ENCODE measurements at regions not wholly inside any gene's neighbourhood (a gene's known extent, or its start where the extent isn't known, plus 50 kb on each side); places are given as distances from the start of the nearest gene placed in this dataset.
"Not testable (repeated sequence)": the region's sequence is repeated elsewhere in the genome, so short reads cannot be mapped to it uniquely, and the experiment has no call there.

DNA sequence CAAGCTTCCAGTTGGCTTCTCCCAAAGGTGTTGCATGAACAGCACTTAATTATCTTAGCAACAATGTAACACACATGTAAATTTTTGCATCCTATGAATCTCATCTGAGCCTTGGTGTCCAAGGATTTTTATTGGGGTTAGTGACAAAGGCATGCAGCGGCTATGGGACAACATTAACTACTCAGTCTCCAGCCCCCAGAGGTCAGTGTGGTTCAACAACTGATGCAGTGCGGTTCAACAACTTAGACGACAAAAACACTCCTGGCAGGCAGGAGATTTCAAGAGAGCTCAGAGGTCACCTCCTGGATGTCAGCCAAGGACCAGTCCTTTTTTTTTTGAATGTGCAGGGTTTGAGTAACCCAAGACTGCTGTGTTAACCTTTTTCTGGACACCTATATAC is 77.5 kb upstream of the HMCN1 start:
- no peak overlapping the region for H3K9ac ChIP-seq (ENCODE audit: low read length)
- no peaks in the 10 kb centered on the region for H3K27me3 ChIP-seq (ENCODE audit: control insufficient read depth, insufficient read depth, low read length)
- H3K4me3 ChIP-seq (ENCODE audit: low read length), result no peak overlapping the region
- no peaks in the 10 kb centered on the region for H3K4me1 ChIP-seq (ENCODE audit: control insufficient read depth, low read depth, low read length)
- H3K27ac ChIP-seq (ENCODE audit: low read length), result no peak overlapping the region
- no peaks in the 10 kb centered on the region for H3K36me3 ChIP-seq (ENCODE audit: control insufficient read depth, low read depth, low read length)
- no peaks in the 10 kb centered on the region for H3K9me3 ChIP-seq (ENCODE audit: control insufficient read depth, low read depth, low read length)

DNA sequence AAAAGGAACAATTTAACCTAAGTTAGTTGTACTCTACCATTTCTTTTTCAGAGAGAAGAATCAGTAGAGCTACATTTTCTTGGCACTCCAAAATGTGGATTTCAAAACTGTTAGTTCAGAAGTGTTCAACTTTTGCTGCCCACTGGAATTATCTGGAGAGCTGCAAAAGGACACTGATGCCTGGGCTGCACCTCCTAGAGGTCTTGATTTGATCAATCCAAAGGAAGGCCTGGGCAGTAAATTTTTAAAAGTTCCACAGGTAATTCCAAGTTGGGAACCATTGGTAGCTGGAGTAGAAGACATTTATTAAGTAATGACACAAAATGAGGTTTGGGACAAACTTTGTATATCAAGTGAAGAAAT is 79.3 kb upstream of the HMCN1 start:
- Histone ChIP-seq H3K9me3 (ENCODE audit: control insufficient read depth, low read depth, low read length) (no peaks in the 10 kb centered on the region), H3K4me3 (ENCODE audit: low read length) (no peak overlapping the region), H3K27me3 (ENCODE audit: control insufficient read depth, insufficient read depth, low read length) (no peaks in the 10 kb centered on the region), H3K36me3 (ENCODE audit: control insufficient read depth, low read depth, low read length) (no peaks in the 10 kb centered on the region), H3K9ac (ENCODE audit: low read length) (no peak overlapping the region), H3K27ac (ENCODE audit: low read length) (no peak overlapping the region), H3K4me1 (ENCODE audit: control insufficient read depth, low read depth, low read length) (no peaks in the 10 kb centered on the region)

DNA sequence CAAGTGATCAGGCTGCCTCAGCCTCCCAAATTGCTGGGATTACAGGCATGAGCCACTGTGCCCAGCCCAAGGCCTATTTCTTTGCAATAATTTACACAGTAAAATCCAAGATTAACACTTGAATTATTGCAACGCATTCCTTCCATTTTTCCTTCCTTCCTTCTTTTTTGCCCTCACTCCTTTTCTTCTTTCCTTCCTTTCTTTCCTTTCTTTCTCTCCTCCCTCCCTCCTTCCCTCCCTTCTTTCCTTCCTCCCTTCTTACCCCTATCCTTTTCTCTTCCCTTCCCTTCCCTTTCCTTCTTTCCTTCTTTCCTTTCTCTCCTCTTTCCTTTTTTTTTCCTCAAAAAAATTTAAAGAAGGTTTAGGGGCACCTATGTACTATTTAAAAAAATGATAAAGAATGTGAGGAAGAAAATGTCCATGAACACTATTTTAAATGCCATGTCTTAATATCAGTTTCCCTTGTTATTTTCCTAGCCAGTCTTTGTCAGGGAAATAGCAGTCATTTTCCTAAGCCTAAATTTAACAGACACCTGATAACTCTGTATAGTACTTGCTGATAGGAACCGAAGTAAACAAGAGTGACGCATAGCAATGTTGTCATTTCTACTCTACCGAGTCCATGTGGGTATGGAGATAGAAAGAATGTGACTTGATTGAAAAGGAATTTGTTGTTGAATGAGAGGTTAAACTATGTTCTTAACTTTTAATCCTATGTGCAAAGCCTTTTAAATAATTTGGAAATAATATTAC is 79.8 kb upstream of the HMCN1 start:
- H3K27me3 ChIP-seq (ENCODE audit: control insufficient read depth, insufficient read depth, low read length), result no peaks in the 10 kb centered on the region
- peaks cover 5% of the 10 kb centered on the region for H3K9me3 ChIP-seq (ENCODE audit: control insufficient read depth, low read depth, low read length)
- H3K27ac ChIP-seq (ENCODE audit: low read length), result no peak overlapping the region
- no peaks in the 10 kb centered on the region for H3K4me1 ChIP-seq (ENCODE audit: control insufficient read depth, low read depth, low read length)
- H3K36me3 ChIP-seq (ENCODE audit: control insufficient read depth, low read depth, low read length), result no peaks in the 10 kb centered on the region
- H3K4me3 ChIP-seq (ENCODE audit: low read length), result no peak overlapping the region
- no peak overlapping the region for H3K9ac ChIP-seq (ENCODE audit: low read length)

DNA sequence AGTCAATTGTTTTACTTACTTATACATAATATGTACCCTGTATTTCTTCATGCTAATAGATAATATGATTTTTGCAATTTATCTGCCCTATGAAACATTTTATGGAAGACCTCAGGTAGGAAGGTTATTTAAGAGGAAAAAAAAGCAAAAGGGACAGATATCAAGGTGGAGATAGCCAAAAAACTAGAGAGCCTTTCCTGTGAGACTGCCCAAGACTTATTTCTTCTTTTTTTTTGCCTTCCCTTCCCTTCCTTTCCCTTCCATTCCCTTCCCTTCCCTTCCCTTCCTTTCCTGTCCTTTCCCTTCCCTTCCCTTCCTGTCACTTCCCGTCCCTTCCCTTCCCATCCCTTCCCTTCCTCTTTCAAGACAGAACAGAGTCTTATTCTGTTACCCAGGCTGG is 80.6 kb upstream of the HMCN1 start:
- Histone ChIP-seq H3K9me3 (ENCODE audit: control insufficient read depth, low read depth, low read length) (peaks cover 8% of the 10 kb centered on the region), H3K36me3 (ENCODE audit: control insufficient read depth, low read depth, low read length) (no peaks in the 10 kb centered on the region), H3K4me1 (ENCODE audit: control insufficient read depth, low read depth, low read length) (no peaks in the 10 kb centered on the region), H3K27me3 (ENCODE audit: control insufficient read depth, insufficient read depth, low read length) (no peaks in the 10 kb centered on the region), H3K27ac (ENCODE audit: low read length) (no peak overlapping the region), H3K9ac (ENCODE audit: low read length) (no peak overlapping the region), H3K4me3 (ENCODE audit: low read length) (no peak overlapping the region)

DNA sequence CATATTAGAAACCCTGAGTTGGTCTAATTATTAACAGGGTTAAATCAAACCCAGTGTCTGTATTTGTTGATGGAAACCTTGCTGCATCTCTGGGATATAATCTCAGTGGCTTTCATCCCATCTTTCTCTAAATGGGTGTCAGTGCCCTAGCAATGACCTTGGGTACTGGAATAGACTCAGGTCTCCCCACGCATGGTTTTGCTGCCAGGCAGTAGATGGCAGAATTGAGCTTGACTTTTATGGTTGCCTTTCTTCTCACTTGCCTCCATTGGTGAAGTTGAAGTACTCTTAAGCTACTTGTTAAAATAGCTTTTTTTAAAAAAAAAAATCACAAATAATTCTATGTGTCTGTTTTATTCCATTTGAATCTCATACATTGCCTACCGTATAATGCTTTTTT is 81.8 kb upstream of the HMCN1 start:
- Histone ChIP-seq H3K9me3 (ENCODE audit: control insufficient read depth, low read depth, low read length) (peaks cover 8% of the 10 kb centered on the region), H3K36me3 (ENCODE audit: control insufficient read depth, low read depth, low read length) (no peaks in the 10 kb centered on the region), H3K4me1 (ENCODE audit: control insufficient read depth, low read depth, low read length) (peaks cover 5% of the 10 kb centered on the region), H3K4me3 (ENCODE audit: low read length) (no peak overlapping the region), H3K9ac (ENCODE audit: low read length) (no peak overlapping the region), H3K27ac (ENCODE audit: low read length) (no peak overlapping the region), H3K27me3 (ENCODE audit: control insufficient read depth, insufficient read depth, low read length) (no peaks in the 10 kb centered on the region)

DNA sequence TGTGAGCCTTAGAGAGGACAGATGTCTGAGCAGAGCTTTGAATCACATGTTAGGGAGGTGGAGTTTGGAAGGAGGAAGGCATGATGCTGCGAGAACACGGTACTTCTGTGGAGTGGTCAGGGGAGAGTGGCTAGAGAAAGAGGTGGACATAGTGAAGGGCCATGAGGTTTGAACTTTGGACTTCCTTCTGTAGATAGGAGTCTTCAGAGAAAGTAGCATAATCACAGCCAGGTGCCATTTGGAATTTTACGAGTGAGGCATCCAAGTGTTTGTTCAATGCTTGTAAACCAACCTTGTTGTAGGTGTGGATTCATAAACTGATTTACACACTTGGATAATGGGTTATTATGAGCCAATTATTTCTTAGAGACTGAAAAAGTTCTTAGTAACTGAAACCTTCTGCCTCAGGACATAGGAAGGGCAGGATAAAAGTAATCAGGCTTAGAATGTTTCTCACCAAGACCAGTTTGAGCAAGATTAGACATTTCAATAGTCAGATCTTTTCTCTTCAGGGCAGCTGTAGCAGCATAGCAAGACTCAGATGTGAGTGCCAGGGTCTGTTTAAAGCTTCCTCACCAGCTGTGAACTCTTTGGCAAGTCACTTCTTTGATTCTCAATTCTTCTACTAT is 83.5 kb upstream of the HMCN1 start:
- Histone ChIP-seq H3K9me3 (ENCODE audit: control insufficient read depth, low read depth, low read length) (peaks cover 8% of the 10 kb centered on the region), H3K4me1 (ENCODE audit: control insufficient read depth, low read depth, low read length) (peaks cover 21% of the 10 kb centered on the region), H3K27me3 (ENCODE audit: control insufficient read depth, insufficient read depth, low read length) (no peaks in the 10 kb centered on the region), H3K9ac (ENCODE audit: low read length) (no peak overlapping the region), H3K36me3 (ENCODE audit: control insufficient read depth, low read depth, low read length) (no peaks in the 10 kb centered on the region), H3K27ac (ENCODE audit: low read length) (no peak overlapping the region), H3K4me3 (ENCODE audit: low read length) (no peak overlapping the region)

DNA sequence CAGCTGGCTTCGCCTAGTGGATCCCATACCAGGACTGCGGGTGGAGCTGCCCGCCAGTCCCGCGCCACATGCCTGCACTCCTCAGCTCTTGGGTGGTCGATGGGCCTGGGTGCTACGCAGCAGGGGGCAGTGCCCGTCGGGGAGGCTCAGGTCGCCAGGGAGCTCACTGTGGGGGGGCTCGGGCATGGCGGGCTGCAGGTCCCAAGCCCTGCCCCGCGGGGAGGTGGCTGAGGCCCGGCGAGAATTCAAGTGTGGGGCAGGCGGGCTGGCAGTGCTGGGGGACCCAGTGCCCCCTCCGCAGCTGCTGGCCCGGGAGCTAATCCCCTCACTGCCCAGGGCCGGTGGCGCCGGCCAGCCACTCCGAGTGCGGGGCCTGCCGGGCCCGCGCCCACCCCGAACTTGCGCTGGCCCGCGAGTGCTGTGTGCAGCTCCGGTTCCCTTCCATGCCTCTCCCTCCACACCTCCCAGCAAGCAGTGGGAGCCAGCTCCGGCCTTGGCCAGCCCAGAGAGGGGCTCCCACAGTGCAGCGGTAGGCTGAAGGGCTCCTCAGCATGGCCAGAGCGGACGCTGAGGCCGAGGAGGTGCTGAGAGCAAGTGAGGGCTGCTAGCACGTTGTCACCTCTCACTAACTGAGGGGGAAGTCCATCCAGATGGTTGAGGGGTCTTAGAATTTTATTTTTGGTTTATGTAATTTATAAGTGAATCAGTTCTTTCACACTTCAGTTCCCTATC is 85.2 kb upstream of the HMCN1 start:
- H3K9ac ChIP-seq (ENCODE audit: low read length), result no peak overlapping the region
- no peak overlapping the region for H3K27ac ChIP-seq (ENCODE audit: low read length)
- no peaks in the 10 kb centered on the region for H3K36me3 ChIP-seq (ENCODE audit: control insufficient read depth, low read depth, low read length)
- H3K4me3 ChIP-seq (ENCODE audit: low read length), result no peak overlapping the region
- H3K4me1 ChIP-seq (ENCODE audit: control insufficient read depth, low read depth, low read length), result peaks cover 31% of the 10 kb centered on the region
- no peaks in the 10 kb centered on the region for H3K27me3 ChIP-seq (ENCODE audit: control insufficient read depth, insufficient read depth, low read length)
- peaks cover 13% of the 10 kb centered on the region for H3K9me3 ChIP-seq (ENCODE audit: control insufficient read depth, low read depth, low read length)

DNA sequence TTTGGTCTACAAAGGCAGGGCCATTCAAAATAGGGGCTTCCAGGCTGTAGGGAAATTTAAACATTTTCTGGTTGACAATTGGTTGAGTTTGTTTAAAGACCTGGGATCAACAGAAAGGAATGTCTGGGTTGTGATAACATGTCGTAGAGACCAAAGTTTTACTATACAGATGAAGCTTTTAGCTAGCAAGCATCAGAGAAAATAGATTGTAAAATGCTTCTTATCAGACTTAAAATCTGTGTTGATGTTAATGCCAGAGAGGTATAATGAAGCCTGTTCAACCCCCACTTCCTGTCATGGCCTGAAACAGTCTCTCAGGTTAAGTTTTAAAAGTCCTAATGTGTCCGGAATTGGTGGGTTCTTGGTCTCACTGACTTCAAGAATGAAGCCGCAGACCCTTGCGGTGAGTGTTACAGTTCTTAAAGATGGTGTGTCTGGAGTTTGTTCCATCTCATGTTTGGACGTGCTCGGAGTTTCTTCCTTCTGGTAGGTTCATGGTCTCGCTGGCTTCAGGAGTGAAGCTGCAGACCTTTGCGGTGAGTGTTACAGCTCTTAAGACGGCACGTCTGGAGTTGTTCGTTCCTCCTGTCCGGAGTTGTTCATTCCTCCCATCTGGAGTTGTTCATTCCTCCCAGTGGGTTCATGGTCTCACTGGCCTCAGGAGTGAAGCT is 86.5 kb upstream of the HMCN1 start:
- not testable (repeated sequence) for H3K9ac ChIP-seq (ENCODE audit: low read length); H3K4me3 ChIP-seq (ENCODE audit: low read length); H3K27ac ChIP-seq (ENCODE audit: low read length); H3K36me3 ChIP-seq (ENCODE audit: control insufficient read depth, low read depth, low read length); H3K27me3 ChIP-seq (ENCODE audit: control insufficient read depth, insufficient read depth, low read length)
- H3K9me3 ChIP-seq (ENCODE audit: control insufficient read depth, low read depth, low read length), result peaks cover 13% of the 10 kb centered on the region
- H3K4me1 ChIP-seq (ENCODE audit: control insufficient read depth, low read depth, low read length), result peaks cover 31% of the 10 kb centered on the region

DNA sequence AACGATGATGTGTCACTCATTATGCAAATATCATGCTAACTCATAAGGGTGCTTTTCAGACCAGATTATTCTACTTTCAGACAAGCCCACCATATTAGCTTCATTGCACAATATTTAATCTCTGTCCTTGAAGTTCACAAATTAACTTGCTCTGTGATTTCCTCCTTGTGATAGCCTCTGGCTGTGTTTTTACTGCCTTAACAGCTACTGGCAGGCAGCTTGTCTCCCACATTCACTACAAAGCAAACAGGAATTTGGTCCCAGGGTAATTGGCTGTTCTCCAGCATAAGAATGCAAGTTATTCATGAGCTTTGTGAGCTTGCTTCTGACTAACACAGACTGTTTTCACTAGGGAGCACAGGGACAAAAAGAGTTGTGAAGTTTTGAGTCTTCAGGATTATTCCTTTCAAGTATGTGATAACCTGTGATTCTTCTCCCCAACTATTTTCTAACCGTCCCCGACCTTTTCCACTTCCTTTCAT is 87.9 kb upstream of the HMCN1 start:
- H3K9me3 ChIP-seq (ENCODE audit: control insufficient read depth, low read depth, low read length), result peaks cover 13% of the 10 kb centered on the region
- H3K36me3 ChIP-seq (ENCODE audit: control insufficient read depth, low read depth, low read length), result no peaks in the 10 kb centered on the region
- H3K27me3 ChIP-seq (ENCODE audit: control insufficient read depth, insufficient read depth, low read length), result no peaks in the 10 kb centered on the region
- H3K9ac ChIP-seq (ENCODE audit: low read length), result peak overlapping the region; percentile 32
- H3K4me3 ChIP-seq (ENCODE audit: low read length), result peak overlapping the region; percentile 26
- H3K4me1 ChIP-seq (ENCODE audit: control insufficient read depth, low read depth, low read length), result peaks cover 31% of the 10 kb centered on the region
- H3K27ac ChIP-seq (ENCODE audit: low read length), result peak overlapping the region; percentile 90

DNA sequence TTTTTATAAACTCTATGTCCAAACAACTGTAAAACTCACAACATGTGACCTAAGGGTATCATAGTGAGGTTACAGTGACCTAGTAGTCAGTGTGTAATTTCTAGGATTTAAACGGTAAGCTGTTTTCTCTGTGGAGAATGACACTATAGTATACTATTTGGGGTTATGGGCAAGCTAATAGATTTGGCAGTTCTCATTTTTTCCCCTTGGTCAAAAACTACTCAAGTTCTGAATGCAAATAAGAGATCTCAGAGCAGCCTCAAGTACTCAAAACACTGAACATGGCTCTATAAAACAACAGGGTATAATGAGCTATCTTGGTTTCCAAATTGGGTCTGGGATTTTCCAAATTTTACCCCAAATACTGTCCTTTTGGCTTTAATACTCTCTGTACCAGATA is 88.5 kb upstream of the HMCN1 start:
- no peaks in the 10 kb centered on the region for H3K36me3 ChIP-seq (ENCODE audit: control insufficient read depth, low read depth, low read length)
- H3K27me3 ChIP-seq (ENCODE audit: control insufficient read depth, insufficient read depth, low read length), result no peaks in the 10 kb centered on the region
- peaks cover 13% of the 10 kb centered on the region for H3K9me3 ChIP-seq (ENCODE audit: control insufficient read depth, low read depth, low read length)
- peaks cover 31% of the 10 kb centered on the region for H3K4me1 ChIP-seq (ENCODE audit: control insufficient read depth, low read depth, low read length)
- no peak overlapping the region for H3K9ac ChIP-seq (ENCODE audit: low read length)
- peak overlapping the region; percentile 59 for H3K27ac ChIP-seq (ENCODE audit: low read length)
- H3K4me3 ChIP-seq (ENCODE audit: low read length), result no peak overlapping the region

DNA sequence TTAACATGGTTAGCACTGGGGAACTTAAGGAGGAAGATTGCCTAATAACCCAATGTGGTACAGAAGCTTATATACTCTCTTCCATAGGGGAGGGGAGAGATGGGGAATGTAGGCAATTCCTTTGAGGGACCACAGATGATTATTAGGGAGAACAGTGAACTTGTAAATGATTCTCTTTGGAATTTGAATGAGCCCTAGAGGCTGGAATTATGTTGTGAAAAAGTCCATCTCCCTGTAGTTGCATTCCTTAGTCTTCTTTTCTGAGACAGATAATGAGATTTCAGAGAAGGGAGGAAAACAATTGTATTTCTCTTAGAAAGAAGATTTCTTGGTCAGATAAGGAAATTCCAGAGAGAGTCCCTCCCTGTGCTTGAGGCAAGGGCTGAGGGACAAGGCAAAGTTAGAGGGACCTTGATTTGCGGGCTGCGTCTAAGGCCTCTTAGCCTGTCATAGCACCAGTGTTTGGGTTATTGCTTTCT is 89.0 kb upstream of the HMCN1 start:
- Histone ChIP-seq H3K9ac (ENCODE audit: low read length) (no peak overlapping the region), H3K27ac (ENCODE audit: low read length) (no peak overlapping the region), H3K27me3 (ENCODE audit: control insufficient read depth, insufficient read depth, low read length) (no peaks in the 10 kb centered on the region), H3K36me3 (ENCODE audit: control insufficient read depth, low read depth, low read length) (no peaks in the 10 kb centered on the region), H3K4me1 (ENCODE audit: control insufficient read depth, low read depth, low read length) (peaks cover 31% of the 10 kb centered on the region), H3K4me3 (ENCODE audit: low read length) (no peak overlapping the region), H3K9me3 (ENCODE audit: control insufficient read depth, low read depth, low read length) (peaks cover 13% of the 10 kb centered on the region)
